ENCODE measurements at regions not wholly inside any gene's neighbourhood (a gene's known extent, or its start where the extent isn't known, plus 50 kb on each side); places are given as distances from the start of the nearest gene placed in this dataset.

GRCh38 chr10:56927701-56928100 is 566.6 kb upstream of the ZWINT start:
- no peak overlapping the region for H2AFZ ChIP-seq (ENCODE audit: low read length)
- no peak for DNase-seq (ENCODE audit: low spot score)
- H3K27ac ChIP-seq (ENCODE audit: low read depth, low read length, poor library complexity, severe bottlenecking): no peak overlapping the region
- no peak overlapping the region for H3K4me3 ChIP-seq (ENCODE audit: low read depth, low read length, poor library complexity, severe bottlenecking)
- TF ChIP-seq EZH2phosphoT487 (IDR thresholded peaks at IDR 0.05; ENCODE audit: borderline replicate concordance, low read depth, low read length): no peak
- TF ChIP-seq, protein P1, sequence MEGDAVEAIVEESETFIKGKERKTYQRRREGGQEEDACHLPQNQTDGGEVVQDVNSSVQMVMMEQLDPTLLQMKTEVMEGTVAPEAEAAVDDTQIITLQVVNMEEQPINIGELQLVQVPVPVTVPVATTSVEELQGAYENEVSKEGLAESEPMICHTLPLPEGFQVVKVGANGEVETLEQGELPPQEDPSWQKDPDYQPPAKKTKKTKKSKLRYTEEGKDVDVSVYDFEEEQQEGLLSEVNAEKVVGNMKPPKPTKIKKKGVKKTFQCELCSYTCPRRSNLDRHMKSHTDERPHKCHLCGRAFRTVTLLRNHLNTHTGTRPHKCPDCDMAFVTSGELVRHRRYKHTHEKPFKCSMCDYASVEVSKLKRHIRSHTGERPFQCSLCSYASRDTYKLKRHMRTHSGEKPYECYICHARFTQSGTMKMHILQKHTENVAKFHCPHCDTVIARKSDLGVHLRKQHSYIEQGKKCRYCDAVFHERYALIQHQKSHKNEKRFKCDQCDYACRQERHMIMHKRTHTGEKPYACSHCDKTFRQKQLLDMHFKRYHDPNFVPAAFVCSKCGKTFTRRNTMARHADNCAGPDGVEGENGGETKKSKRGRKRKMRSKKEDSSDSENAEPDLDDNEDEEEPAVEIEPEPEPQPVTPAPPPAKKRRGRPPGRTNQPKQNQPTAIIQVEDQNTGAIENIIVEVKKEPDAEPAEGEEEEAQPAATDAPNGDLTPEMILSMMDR (conservative IDR thresholded peaks at IDR 0.05; ENCODE audit: low read length): no peak
- no peaks in the 10 kb centered on the region for H3K36me3 ChIP-seq (ENCODE audit: insufficient read depth, low read length)
- H3K9me2 ChIP-seq (ENCODE audit: insufficient read depth, low read length): no peaks in the 10 kb centered on the region
- H3K4me1 ChIP-seq (ENCODE audit: insufficient read depth, low read length, poor library complexity, severe bottlenecking): no peaks in the 10 kb centered on the region
- ChIA-PET POLR2A (interaction anchor here (0.6 kb wide), 1 partner anchor 601 kb away, joined by 3 read pairs; no protein-coding TSS in a partner anchor), CTCF (ENCODE audit: unreplicated experiment) (no interaction called here)
- intact Hi-C loops (cut with micrococcal nuclease; ENCODE audit: unreplicated experiment): no loop called here
- no TSS peak for BruUV-seq (replicated peaks)
- no peaks in the 10 kb centered on the region for H3K9me3 ChIP-seq (ENCODE audit: low read length)
- H3K4me2 ChIP-seq (ENCODE audit: low read length): no peak overlapping the region
- H3K79me2 ChIP-seq (ENCODE audit: insufficient read depth, low read depth, low read length): no peaks in the 10 kb centered on the region
- H4K20me1 ChIP-seq (ENCODE audit: insufficient read depth, low read length): no peaks in the 10 kb centered on the region

DNA sequence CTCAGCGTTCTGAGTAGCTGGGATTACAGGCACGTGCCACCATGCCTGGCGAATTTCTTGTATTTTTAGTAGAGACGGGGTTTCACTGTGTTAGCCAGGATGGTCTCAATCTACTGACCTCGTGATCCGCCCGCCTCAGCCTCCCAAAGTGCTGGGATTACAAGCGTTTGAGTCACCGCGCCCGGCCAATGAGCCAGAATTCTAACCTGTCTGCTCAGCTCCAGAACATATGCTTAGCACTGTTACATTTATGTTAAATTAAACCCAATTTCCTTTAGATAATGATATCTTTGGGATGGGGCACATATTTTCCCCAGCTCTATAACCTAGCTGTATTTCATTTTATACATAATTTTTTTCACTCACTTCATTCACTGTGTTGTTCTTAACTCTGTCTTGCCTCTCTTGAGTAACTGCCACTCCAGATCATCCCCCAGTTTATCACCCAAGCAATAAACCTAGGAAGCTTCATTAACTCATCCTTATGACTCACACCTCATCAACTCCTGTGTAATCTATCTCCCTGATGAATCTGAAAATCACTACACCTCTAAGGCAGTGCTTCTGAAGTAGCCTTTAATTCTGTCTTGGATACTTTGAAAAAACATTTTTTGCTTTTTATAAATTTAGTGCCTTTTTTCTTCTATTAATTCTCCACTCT is 559.7 kb upstream of the ZWINT start:
- BruUV-seq (replicated peaks): no TSS peak
- DNase-seq (ENCODE audit: low spot score): no peak
- no peaks in the 10 kb centered on the region for H3K79me2 ChIP-seq (ENCODE audit: insufficient read depth, low read depth, low read length)
- no peak overlapping the region for H3K4me2 ChIP-seq (ENCODE audit: low read length)
- H3K9me2 ChIP-seq (ENCODE audit: insufficient read depth, low read length): no peaks in the 10 kb centered on the region; the same call in 1 of the 2 replicates
- intact Hi-C loops (cut with micrococcal nuclease; ENCODE audit: unreplicated experiment): no loop called here
- TF ChIP-seq, protein P1 (conservative IDR thresholded peaks at IDR 0.05; ENCODE audit: low read length): no peak
- no peak for TF ChIP-seq EZH2phosphoT487 (IDR thresholded peaks at IDR 0.05; ENCODE audit: borderline replicate concordance, low read depth, low read length)
- H3K36me3 ChIP-seq (ENCODE audit: insufficient read depth, low read length): no peaks in the 10 kb centered on the region
- no peaks in the 10 kb centered on the region for H4K20me1 ChIP-seq (ENCODE audit: insufficient read depth, low read length)
- H3K4me3 ChIP-seq (ENCODE audit: low read depth, low read length, poor library complexity, severe bottlenecking): no peak overlapping the region
- H2AFZ ChIP-seq (ENCODE audit: low read length): no peak overlapping the region
- ChIA-PET CTCF (ENCODE audit: unreplicated experiment) (no interaction called here), POLR2A (no interaction called here)
- H3K9me3 ChIP-seq (ENCODE audit: low read length): no peaks in the 10 kb centered on the region
- H3K27ac ChIP-seq (ENCODE audit: low read depth, low read length, poor library complexity, severe bottlenecking): no peak overlapping the region
- H3K4me1 ChIP-seq (ENCODE audit: insufficient read depth, low read length, poor library complexity, severe bottlenecking): no peaks in the 10 kb centered on the region

DNA sequence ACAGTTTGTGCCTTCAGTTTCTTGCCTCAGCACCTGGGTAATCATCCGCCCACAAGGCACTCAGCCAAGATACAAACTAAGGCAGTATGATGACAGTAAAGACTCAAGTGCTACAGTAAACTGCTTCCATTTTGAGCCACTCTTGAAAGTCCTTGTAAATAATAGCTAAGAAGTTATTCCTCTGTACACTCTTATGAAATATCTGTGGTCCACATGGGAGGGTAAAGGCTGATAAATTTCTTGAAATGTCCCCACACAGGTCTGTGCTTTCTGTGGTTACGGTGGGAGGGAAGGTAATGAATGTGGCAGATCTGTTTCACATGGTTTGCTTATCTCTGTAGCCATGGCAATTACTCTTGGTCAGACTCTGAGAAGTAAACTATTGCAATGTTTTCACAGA is 551.0 kb upstream of the ZWINT start:
- Histone ChIP-seq H4K20me1 (ENCODE audit: insufficient read depth, low read length) (no peaks in the 10 kb centered on the region), H3K4me1 (ENCODE audit: insufficient read depth, low read length, poor library complexity, severe bottlenecking) (no peaks in the 10 kb centered on the region), H3K4me3 (ENCODE audit: low read depth, low read length, poor library complexity, severe bottlenecking) (no peak overlapping the region), H3K79me2 (ENCODE audit: insufficient read depth, low read depth, low read length) (no peaks in the 10 kb centered on the region), H2AFZ (ENCODE audit: low read length) (no peak overlapping the region), H3K36me3 (ENCODE audit: insufficient read depth, low read length) (no peaks in the 10 kb centered on the region), H3K4me2 (ENCODE audit: low read length) (no peak overlapping the region), H3K9me2 (ENCODE audit: insufficient read depth, low read length) (no peaks in the 10 kb centered on the region; the same call in 1 of the 2 replicates), H3K27ac (ENCODE audit: low read depth, low read length, poor library complexity, severe bottlenecking) (no peak overlapping the region), H3K9me3 (ENCODE audit: low read length) (no peaks in the 10 kb centered on the region)
- intact Hi-C loops (cut with micrococcal nuclease; ENCODE audit: unreplicated experiment): no loop called here
- TF ChIP-seq EZH2phosphoT487 (IDR thresholded peaks at IDR 0.05; ENCODE audit: borderline replicate concordance, low read depth, low read length): no peak
- TF ChIP-seq, protein P1 (conservative IDR thresholded peaks at IDR 0.05; ENCODE audit: low read length): no peak
- no peak for DNase-seq (ENCODE audit: low spot score)
- CTCF ChIA-PET (ENCODE audit: unreplicated experiment): no interaction called here
- POLR2A ChIA-PET: interaction anchor here (0.6 kb wide), 1 partner anchor 281 kb away, joined by 3 read pairs; no protein-coding TSS in a partner anchor
- no TSS peak for BruUV-seq (replicated peaks)
